ENCODE measurements at regions not wholly inside any gene's neighbourhood (a gene's known extent, or its start where the extent isn't known, plus 50 kb on each side); places are given as distances from the start of the nearest gene placed in this dataset.

DNA sequence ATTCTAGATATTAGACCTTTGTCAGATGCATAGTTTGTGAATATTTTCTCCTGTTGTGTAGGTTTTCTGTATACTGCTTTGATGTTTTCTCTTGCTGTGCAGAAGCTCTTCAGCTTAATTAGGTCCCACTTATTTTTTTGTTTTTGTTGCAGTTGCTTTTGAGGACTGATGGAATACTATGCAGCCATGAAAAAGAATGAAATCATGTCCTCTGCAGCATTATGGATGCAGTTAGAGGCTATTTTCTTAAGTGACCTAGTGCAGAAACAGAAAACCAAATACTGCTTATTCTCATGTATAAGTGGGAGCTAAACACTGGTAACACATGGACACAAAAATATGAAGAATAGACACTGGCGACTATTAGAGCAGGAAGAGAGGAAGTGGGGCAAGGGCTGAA, 155.0 kb upstream of the HNMT start:
- Histone ChIP-seq H3K56ac (ENCODE audit: extremely low read depth, insufficient read depth, low read length) (no peak overlapping the region), H3K27ac (ENCODE audit: insufficient read depth, low read length) (no peak overlapping the region), H3K18ac (ENCODE audit: low read depth, low read length) (no peak overlapping the region), H3K4ac (ENCODE audit: low read depth, low read length) (no peak overlapping the region), H2BK5ac (ENCODE audit: low read depth, low read length, poor library complexity, severe bottlenecking) (no peak overlapping the region), H3K9me1 (ENCODE audit: insufficient read depth, low read length) (no peaks in the 10 kb centered on the region), H4K20me1 (ENCODE audit: insufficient read depth, low read length) (no peaks in the 10 kb centered on the region), H3K36me3 (ENCODE audit: control insufficient read depth, insufficient read depth, low read length) (no peaks in the 10 kb centered on the region), H3K9ac (ENCODE audit: low read depth, low read length) (no peak overlapping the region), H3K9me3 (ENCODE audit: control insufficient read depth, insufficient read depth, low read length) (no peaks in the 10 kb centered on the region), H3K4me2 (ENCODE audit: low read depth, low read length) (no peak overlapping the region), H3K27me3 (ENCODE audit: control insufficient read depth, insufficient read depth, low read length) (no peaks in the 10 kb centered on the region), H2AK5ac (ENCODE audit: low read depth, low read length) (no peak overlapping the region), H2BK15ac (ENCODE audit: low read depth, low read length) (no peak overlapping the region), H3K4me1 (ENCODE audit: control insufficient read depth, insufficient read depth, low read length) (no peaks in the 10 kb centered on the region), H3K14ac (replicated peaks; ENCODE audit: low read depth, low read length) (no peak overlapping the region), H2BK120ac (ENCODE audit: low read depth, low read length) (no peak overlapping the region), H4K8ac (ENCODE audit: low read depth in 2 of 2, low read length in 2 of 2) (no peak overlapping the region), H2AFZ (replicated peaks; ENCODE audit: low read length, poor library complexity) (no peak overlapping the region), H2BK20ac (ENCODE audit: low read depth, low read length) (no peak overlapping the region), H2AK9ac (replicated peaks; ENCODE audit: low read depth, low read length, poor library complexity) (no peak overlapping the region), H3K4me3 (ENCODE audit: insufficient read depth, low read depth, low read length) (no peak overlapping the region), H4K91ac (ENCODE audit: insufficient read depth, low read depth, low read length) (no peak overlapping the region), H4K5ac (ENCODE audit: low read depth, low read length) (no peak overlapping the region), H3K79me1 (ENCODE audit: low read depth in 1 of 2, low read length in 2 of 2) (no peaks in the 10 kb centered on the region), H3K23ac (ENCODE audit: low read depth, low read length) (no peak overlapping the region)
- ATAC-seq (ENCODE audit: low read depth) (no peak), DNase-seq (no peak)
- dilution Hi-C loops (cut with HindIII; ENCODE audit: low sequenced_read_pairs, unreplicated experiment) = no loop called here
- WGBS, 2 experiments (ENCODE audit: extremely low coverage in 2 of 2, insufficient read length in 1 of 2) = no CpG with 5 or more reads among the region's 1 CpG
- POLR2A ChIA-PET (ENCODE audit: unreplicated experiment) = no interaction called here
- in situ Hi-C loops (cut with MboI; ENCODE audit: low sequenced_read_pairs) = no loop called here
- no TSS peak for BruUV-seq (replicated peaks)
- TF ChIP-seq CEBPB (IDR thresholded peaks at IDR 0.05; ENCODE audit: low read depth, low read length) = no peak
- intact Hi-C loops (cut with micrococcal nuclease) = no loop called here
- CTCF ChIA-PET = no interaction called here

Measured in IMR-90 (cell line).